ENCODE measurements at regions not wholly inside any gene's neighbourhood (a gene's known extent, or its start where the extent isn't known, plus 50 kb on each side); places are given as distances from the start of the nearest gene placed in this dataset.

- TF ChIP-seq CTCF (IDR thresholded peaks at IDR 0.05): no peak
- TF ChIP-seq POLR2A (IDR thresholded peaks at IDR 0.05): no peak
Observed at GRCh38 chr6:74504941-74505340, 700.9 kb downstream of the COL12A1 start.

Data from breast epithelium (tissue), 3 donors.